ENCODE measurements at regions not wholly inside any gene's neighbourhood (a gene's known extent, or its start where the extent isn't known, plus 50 kb on each side); places are given as distances from the start of the nearest gene placed in this dataset.

DNA sequence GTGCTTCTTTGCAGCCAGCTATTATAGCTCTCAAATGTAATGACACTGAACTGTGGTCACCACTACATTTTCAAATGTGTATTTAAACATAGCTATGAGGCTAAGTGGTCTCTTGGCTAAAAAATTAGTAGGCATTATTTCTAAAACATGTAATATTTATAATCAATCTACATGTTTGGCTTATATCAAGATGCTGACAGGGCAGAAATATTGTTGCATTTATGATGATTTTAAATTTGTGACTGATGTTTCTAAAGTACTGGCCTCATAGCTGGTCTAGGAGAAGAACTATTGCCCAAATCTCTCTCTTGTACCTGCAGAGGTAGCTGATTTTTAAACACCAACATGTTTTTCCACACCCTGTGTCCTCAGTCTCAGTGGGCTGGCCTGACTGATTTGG, 298.2 kb downstream of the PAX1 start:
- DNase-seq (ENCODE audit: extremely low read depth in 1 of 2, low read depth in 1 of 2), result no peak

DNA sequence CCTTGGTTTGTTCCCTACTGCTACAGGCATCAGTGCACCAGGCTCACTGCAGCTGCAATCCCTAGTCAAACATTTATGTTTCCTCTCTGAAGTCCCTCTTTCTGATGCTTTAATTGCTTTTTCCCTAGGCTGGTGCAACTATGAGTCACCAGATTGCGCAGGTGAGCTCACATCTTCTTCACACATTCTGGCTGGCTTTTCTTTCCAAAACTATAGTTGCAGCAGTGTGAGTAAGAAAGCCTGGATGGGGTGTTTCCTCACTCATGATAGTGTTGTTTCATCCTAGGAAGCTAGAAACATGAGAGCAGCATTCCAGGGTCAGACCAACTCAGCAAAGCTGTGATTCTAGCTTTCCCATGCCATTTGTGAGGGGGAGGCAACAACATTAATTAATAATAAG, 296.4 kb downstream of the PAX1 start:
- no peak for DNase-seq (ENCODE audit: extremely low read depth in 1 of 2, low read depth in 1 of 2)

GRCh38 chr20:21995461-21995860, 290.0 kb downstream of the PAX1 start:
- DNase-seq (ENCODE audit: extremely low read depth in 1 of 2, low read depth in 1 of 2), result no peak

GRCh38 chr20:21994203-21994602, 288.7 kb downstream of the PAX1 start:
- DNase-seq (ENCODE audit: extremely low read depth in 1 of 2, low read depth in 1 of 2), result no peak

DNA sequence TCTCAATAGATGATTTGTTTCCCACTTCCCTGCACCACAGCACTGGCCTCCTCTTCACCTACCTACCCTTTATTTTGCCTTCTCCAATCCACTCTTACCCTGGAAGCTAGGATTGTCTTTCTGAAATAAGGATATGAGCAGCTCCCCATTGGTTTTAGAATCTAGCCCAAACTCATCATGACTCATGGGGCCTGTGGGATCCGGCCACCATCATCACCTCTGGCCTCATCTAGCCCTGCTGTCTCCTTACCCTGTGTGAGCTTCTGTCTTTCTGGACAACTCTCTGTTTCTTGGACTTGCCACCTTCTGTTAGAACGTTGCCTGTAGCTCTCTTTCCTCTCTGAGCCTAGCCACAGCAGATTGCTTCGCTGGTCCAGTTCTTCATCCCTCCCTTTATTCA, 277.1 kb downstream of the PAX1 start:
- DNase-seq (ENCODE audit: extremely low read depth in 1 of 2, low read depth in 1 of 2), result no peak

DNA sequence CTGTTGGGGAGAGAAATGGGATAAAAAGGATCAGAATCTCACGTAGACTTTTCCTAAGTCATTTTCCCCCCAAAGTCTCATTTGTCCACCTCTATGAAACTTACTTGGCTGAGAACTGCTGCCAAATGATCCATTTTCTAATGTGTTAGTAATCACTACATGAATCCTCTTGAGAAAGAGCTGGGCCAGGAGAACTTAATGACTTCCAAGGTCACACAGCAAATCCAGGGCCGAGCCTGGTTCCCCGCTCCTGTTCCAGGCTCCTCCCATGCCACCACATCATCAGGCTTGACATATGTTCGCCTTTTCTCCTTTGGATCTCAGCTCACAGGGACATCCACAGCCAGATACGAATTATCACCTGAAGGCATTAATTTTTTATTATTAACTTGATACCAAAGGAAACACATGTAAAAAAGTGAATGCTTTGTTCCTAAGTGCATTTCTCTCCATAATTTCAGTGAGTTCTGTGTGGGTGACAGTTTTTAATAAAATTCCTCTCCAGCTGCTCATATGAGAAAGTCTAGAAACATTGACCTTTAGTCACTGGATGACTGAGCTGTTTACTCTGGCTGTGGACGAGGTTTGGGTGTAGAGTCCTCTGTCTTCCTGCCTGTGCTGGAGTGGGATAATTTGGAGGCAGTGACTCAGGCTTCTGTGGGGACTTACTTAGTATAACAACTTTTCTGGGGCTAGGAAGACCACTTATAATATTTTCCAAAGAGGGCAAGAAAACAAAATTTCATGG, 276.3 kb downstream of the PAX1 start:
- no peak for DNase-seq (ENCODE audit: extremely low read depth in 1 of 2, low read depth in 1 of 2)

DNA sequence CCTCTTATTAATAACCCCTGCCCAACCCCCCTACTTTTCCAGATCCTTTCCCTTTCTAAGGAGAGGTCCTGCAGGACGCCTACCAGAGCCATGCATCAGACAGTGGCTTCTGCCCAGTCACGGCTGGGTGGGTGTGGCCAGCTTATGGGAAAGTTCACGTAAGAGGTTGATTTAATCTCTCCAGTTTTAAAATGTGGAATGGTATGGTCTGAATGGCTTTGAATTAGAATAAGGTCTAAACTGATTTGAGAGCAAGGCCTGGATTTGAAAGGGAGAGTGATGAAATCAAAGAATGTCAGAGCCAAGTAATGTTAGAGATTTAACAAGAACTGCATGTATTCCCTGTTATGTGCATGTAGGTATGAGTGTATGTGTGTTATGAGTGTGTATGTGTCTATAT, 275.7 kb downstream of the PAX1 start:
- DNase-seq (ENCODE audit: extremely low read depth in 1 of 2, low read depth in 1 of 2), result no peak

DNA sequence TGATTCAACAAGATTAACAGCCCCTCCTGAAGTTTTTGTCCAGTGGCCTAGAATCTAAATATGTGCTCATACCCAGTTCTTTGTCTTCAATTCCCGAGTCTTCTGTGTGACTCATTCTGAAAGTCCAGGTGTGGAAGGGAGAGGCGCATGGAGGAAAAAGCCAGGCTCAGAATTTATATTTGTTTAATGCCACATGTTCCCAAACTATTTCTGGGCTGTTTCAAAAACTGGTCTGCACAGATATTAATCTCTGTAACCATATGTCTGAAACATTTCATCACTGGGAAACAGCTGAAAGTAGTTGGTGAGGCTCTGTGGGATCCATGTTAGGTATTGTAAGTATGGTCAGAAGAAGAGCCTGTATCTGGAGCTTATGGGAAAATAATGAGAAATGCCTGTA, 266.0 kb downstream of the PAX1 start:
- DNase-seq (ENCODE audit: extremely low read depth in 1 of 2, low read depth in 1 of 2), result no peak

- no peak for DNase-seq (ENCODE audit: extremely low read depth in 1 of 2, low read depth in 1 of 2)
These were observed 263.0 kb downstream of the PAX1 start for GRCh38 chr20:21968486-21968885.

DNA sequence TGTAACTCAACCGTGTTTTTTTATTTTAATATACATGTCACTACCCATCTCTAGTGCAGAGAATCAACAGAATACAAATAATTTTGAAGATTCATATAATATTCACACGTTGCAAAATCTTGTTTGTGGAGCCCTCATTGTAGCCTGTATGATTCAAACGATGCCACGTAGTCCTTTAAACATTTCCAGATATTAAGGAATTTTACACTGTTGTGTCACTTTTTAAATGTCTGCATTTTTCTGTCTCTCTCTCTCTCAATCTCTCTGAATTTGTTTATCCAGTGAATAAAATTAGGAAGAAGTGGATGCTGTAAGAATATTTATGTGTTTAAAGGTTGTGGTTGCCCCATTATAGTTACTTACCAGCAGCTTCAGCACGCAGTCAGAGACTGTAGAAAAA, 262.0 kb downstream of the PAX1 start:
- no peak for DNase-seq (ENCODE audit: extremely low read depth in 1 of 2, low read depth in 1 of 2)

DNA sequence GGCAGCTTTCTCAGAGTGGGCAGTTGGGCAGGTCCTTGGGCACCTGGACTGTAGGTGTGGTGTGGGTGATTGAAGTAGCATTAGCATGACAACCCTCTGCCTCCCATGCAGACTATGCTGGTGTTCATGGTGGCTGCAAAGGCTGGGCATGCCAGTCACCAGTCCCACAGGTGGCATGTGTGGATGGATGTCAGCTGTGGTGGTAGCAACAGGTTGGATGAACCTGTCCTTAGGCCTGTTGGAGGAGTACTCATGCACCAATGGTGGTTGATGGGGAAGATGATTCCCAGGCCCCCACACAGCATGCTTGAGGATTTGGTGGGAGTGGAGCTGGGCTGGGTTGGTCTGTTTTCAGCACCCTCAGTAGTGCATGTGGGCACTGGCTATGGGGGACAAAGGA, 251.1 kb downstream of the PAX1 start:
- no peak for DNase-seq (ENCODE audit: extremely low read depth in 1 of 2, low read depth in 1 of 2)

- DNase-seq (ENCODE audit: extremely low read depth in 1 of 2, low read depth in 1 of 2), result no peak
These were observed 241.9 kb downstream of the PAX1 start for GRCh38 chr20:21947406-21947805.

- no peak for DNase-seq (ENCODE audit: extremely low read depth in 1 of 2, low read depth in 1 of 2)
These were observed 238.8 kb downstream of the PAX1 start for GRCh38 chr20:21944227-21944626.

DNA sequence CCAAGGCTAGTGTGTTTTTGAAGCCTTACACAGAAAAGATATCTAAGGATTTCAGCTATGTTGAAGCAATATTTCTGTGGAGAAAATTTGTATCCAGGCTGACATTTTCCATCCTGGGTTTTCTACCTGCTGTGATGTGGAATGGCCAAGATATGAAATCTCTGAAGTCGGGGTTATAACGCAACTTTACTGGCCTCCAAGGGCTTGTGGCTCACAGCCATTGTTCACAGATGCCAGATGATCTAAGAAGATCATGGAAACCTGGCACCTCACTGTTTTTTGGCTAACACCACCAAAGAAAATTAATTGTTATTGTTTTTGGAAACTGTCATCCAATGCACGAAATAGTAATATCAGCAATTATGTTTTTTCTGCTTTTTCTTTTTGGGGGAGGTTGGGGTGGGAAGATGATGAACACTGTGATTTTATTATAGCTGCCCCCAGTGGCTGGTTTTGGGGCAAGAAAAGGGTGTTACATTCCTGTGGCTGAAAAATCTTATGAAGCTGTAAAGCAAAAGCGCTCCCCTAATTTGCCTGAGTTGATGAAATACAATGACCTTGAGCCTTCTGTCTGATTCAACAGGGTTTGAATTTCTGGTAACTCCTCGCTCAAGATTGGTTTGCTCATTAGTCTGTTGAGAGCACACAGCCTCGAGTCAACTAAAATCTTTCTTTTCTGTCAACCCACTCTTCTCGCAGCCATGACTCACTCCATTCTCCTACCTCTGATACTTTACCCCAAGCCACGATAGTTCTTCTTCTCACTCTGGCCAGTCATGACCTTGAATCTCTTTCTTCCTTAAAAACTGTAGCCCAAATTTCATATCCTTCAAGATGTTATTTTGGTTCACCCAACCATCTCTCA, 236.7 kb downstream of the PAX1 start:
- no peak for DNase-seq (ENCODE audit: extremely low read depth in 1 of 2, low read depth in 1 of 2)

- no peak for DNase-seq (ENCODE audit: extremely low read depth in 1 of 2, low read depth in 1 of 2)
These were observed 231.4 kb downstream of the PAX1 start for GRCh38 chr20:21936720-21937380.

GRCh38 chr20:21936261-21936660, 230.8 kb downstream of the PAX1 start:
- DNase-seq (ENCODE audit: extremely low read depth in 1 of 2, low read depth in 1 of 2), result no peak

DNA sequence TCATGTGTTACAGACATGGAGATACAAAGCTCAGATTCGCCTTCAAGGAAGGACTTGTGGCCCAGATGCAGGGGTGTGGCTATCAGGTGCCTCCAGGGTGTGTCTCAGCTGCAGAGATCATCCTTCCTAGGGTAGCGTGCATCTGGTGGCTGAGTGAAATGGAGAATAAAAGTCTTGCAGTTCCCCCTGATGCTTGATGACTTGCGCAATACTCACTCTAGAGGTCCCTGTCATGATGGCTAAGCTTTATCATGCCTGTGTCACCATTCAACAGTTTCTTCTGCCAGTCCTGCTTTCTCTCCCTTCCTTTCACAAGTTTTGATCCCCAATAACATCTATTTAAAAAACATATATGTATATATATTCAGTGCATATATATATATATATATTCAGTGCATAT, 228.1 kb downstream of the PAX1 start:
- DNase-seq (ENCODE audit: extremely low read depth in 1 of 2, low read depth in 1 of 2), result no peak

DNA sequence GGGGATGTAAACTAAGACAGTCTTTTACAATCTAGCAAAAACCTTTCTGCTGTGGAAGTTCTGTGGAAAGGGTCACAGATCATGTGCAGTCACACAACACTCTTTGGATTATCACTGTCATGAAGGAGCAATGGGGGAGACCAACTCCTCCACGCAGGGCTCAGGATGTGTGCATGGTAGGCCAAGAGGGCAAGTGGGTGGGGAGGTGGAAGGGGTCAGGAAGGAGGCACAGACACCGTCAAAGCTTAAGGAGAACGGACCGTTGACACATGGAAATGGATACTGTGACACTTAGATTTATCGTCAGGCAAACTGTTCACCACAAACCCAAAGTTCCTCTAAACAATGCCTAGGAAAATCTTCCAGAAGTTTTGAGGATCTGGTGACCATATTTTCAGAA, 215.8 kb downstream of the PAX1 start:
- no peak for DNase-seq (ENCODE audit: extremely low read depth in 1 of 2, low read depth in 1 of 2)

GRCh38 chr20:21920211-21920610, 214.7 kb downstream of the PAX1 start:
- no peak for DNase-seq (ENCODE audit: extremely low read depth in 1 of 2, low read depth in 1 of 2)

DNA sequence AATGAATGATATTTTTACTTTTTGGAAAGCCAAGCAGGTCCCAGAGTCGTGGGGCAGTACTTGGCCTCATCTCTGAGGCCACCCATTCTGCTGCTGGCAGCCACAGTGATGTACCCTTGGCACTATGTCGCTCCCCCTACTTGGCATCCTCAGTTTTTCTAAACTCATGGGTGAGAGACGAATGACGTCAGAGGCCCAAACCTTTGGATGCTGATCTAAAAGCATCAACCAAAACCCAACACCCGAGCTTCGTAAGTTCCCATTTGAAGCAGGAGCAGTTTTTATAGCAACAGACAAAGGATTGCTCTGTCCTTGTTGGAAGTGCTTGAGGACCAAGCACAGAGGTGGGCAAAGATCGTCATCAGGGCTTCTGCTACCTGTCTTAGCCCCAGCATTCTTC, 212.9 kb downstream of the PAX1 start:
- DNase-seq (ENCODE audit: extremely low read depth in 1 of 2, low read depth in 1 of 2), result no peak

GRCh38 chr20:21902391-21902790, 196.9 kb downstream of the PAX1 start:
- no peak for DNase-seq (ENCODE audit: extremely low read depth in 1 of 2, low read depth in 1 of 2)
